HG02588 (cell line): ENCODE measurements at regions not wholly inside any gene's neighbourhood (a gene's known extent, or its start where the extent isn't known, plus 50 kb on each side); places are given as distances from the start of the nearest gene placed in this dataset.
A peak's percentile ranks its signal among the peaks of the same experiment; 100 is the strongest.

Source experiments
- ATAC-seq: cut with Tn5 transposase; IDR thresholded peaks from one replicate; pipeline ENCODE4 v1.9.1; 2021; ENCODE audit warnings: mild to moderate bottlenecking, moderate library complexity; ENCODE audit not compliant: unreplicated experiment

- ATAC-seq: peak; percentile 70
Observed at GRCh38 chr4:43763029-43763610, 685.5 kb downstream of the KCTD8 start.

- ATAC-seq: no peak
Observed at GRCh38 chr4:43765514-43765913, 683.1 kb downstream of the KCTD8 start.

- peak; percentile 48 for ATAC-seq
Observed at GRCh38 chr4:43766648-43767047, 682.0 kb downstream of the KCTD8 start.

GRCh38 chr4:43776371-43776770 is 672.2 kb downstream of the KCTD8 start:
- ATAC-seq: no peak

GRCh38 chr4:43778187-43778915 is 670.3 kb downstream of the KCTD8 start:
- no peak for ATAC-seq

GRCh38 chr4:43781125-43781524 is 667.5 kb downstream of the KCTD8 start:
- no peak for ATAC-seq

- ATAC-seq: no peak
Observed at GRCh38 chr4:43782391-43782790, 666.2 kb downstream of the KCTD8 start.

GRCh38 chr4:43816116-43816515 is 632.5 kb downstream of the KCTD8 start:
- ATAC-seq: no peak

- no peak for ATAC-seq
Observed at GRCh38 chr4:43822621-43823020, 626.0 kb downstream of the KCTD8 start.

- ATAC-seq: no peak
Observed at GRCh38 chr4:43835869-43836268, 612.7 kb downstream of the KCTD8 start.

- ATAC-seq: no peak
Observed at GRCh38 chr4:43837171-43837570, 611.4 kb downstream of the KCTD8 start.

GRCh38 chr4:43837604-43838003 is 611.0 kb downstream of the KCTD8 start:
- no peak for ATAC-seq

GRCh38 chr4:43842594-43842993 is 606.0 kb downstream of the KCTD8 start:
- no peak for ATAC-seq

GRCh38 chr4:43843501-43843900 is 605.1 kb downstream of the KCTD8 start:
- ATAC-seq: no peak

GRCh38 chr4:43846111-43846587 is 602.5 kb downstream of the KCTD8 start:
- no peak for ATAC-seq

- ATAC-seq: no peak
Observed at GRCh38 chr4:43853565-43854264, 594.9 kb downstream of the KCTD8 start.

- ATAC-seq: no peak
Observed at GRCh38 chr4:43855283-43855682, 593.3 kb downstream of the KCTD8 start.

GRCh38 chr4:43864616-43865146 is 583.9 kb downstream of the KCTD8 start:
- ATAC-seq: no peak

GRCh38 chr4:43867908-43868307 is 580.7 kb downstream of the KCTD8 start:
- no peak for ATAC-seq

GRCh38 chr4:43875655-43876054 is 573.0 kb downstream of the KCTD8 start:
- no peak for ATAC-seq

GRCh38 chr4:43882470-43882869 is 566.1 kb downstream of the KCTD8 start:
- no peak for ATAC-seq

- no peak for ATAC-seq
Observed at GRCh38 chr4:43886196-43886595, 562.4 kb downstream of the KCTD8 start.
